Cardiac muscle cell (in vitro differentiated cells and primary cell): ENCODE measurements at regions not wholly inside any gene's neighbourhood (a gene's known extent, or its start where the extent isn't known, plus 50 kb on each side); places are given as distances from the start of the nearest gene placed in this dataset.
A peak's percentile ranks its signal among the peaks of the same experiment; 100 is the strongest.
"Not testable (repeated sequence)": the region's sequence is repeated elsewhere in the genome, so short reads cannot be mapped to it uniquely, and the experiment has no call there.

ENCODE experiments used
- DNase-seq, 2 donors: peaks; one replicate each; pipeline versions ENCODE4 v3.0.0 to v3.0.0-alpha.2; 2010 to 2017; ENCODE audit warnings: low read depth in 1 of 2, low spot score in 1 of 2
- H3K27ac ChIP-seq: fragments of 200-600 bp; sonication (generic); 2 replicates; pipeline ENCODE4 v1.5.1; 2016
- H3K27me3 ChIP-seq: fragments of 200-600 bp; sonication (generic); 2 replicates; pipeline ENCODE4 v1.6.0; 2016; ENCODE audit warnings: control low read depth
- H3K36me3 ChIP-seq: fragments of 200-600 bp; sonication (generic); 2 replicates; pipeline ENCODE4 v1.5.1; 2016; ENCODE audit warnings: control low read depth
- H3K4me1 ChIP-seq: fragments of 200-600 bp; sonication (generic); 2 replicates; pipeline ENCODE4 v1.8.1; 2017; ENCODE audit warnings: low read depth, mild to moderate bottlenecking, mixed run types
- H3K4me3 ChIP-seq: fragments of 200-600 bp; sonication (generic); 2 replicates; pipeline ENCODE4 v1.5.1; 2016; ENCODE audit warnings: mild to moderate bottlenecking
- H3K9me3 ChIP-seq: fragments of 200-600 bp; sonication (generic); 2 replicates; pipeline ENCODE4 v1.5.1; 2017; ENCODE audit warnings: low read depth, mild to moderate bottlenecking, control low read depth
- CTCF ChIP-seq: IDR thresholded peaks from 2 replicates; pipeline ENCODE4 v1.5.1; 2012; ENCODE audit warnings: low read depth, mild to moderate bottlenecking, low read length

GRCh38 chr3:159679900-159680299 is 308.7 kb upstream of the IL12A start:
- Histone ChIP-seq H3K27ac (no peak overlapping the region), H3K36me3 (no peaks in the 10 kb centered on the region), H3K9me3 (no peaks in the 10 kb centered on the region), H3K4me1 (no peaks in the 10 kb centered on the region), H3K27me3 (no peaks in the 10 kb centered on the region), H3K4me3 (no peak overlapping the region)
- no peak for DNase-seq
- TF ChIP-seq CTCF: no peak

GRCh38 chr3:159681717-159682116 is 306.9 kb upstream of the IL12A start:
- H3K4me3 ChIP-seq, H3K27ac ChIP-seq, H3K36me3 ChIP-seq, H3K9me3 ChIP-seq, H3K4me1 ChIP-seq, DNase-seq, H3K27me3 ChIP-seq: not testable (repeated sequence)

GRCh38 chr3:159685801-159686200 is 302.8 kb upstream of the IL12A start:
- Histone ChIP-seq H3K36me3 (no peaks in the 10 kb centered on the region), H3K9me3 (no peaks in the 10 kb centered on the region), H3K4me3 (no peak overlapping the region), H3K27ac (no peak overlapping the region), H3K27me3 (no peaks in the 10 kb centered on the region), H3K4me1 (no peaks in the 10 kb centered on the region)
- TF ChIP-seq CTCF: no peak
- no peak for DNase-seq

- no peaks in the 10 kb centered on the region for H3K27me3 ChIP-seq
- no peaks in the 10 kb centered on the region for H3K9me3 ChIP-seq
- TF ChIP-seq CTCF: no peak
- DNase-seq: no peak
- no peak overlapping the region for H3K4me3 ChIP-seq
- H3K27ac ChIP-seq: no peak overlapping the region
- H3K4me1 ChIP-seq: no peaks in the 10 kb centered on the region
- H3K36me3 ChIP-seq: no peaks in the 10 kb centered on the region
Measured at GRCh38 chr3:159693226-159693625, 295.4 kb upstream of the IL12A start.

GRCh38 chr3:159711560-159712333 is 276.9 kb upstream of the IL12A start:
- Histone ChIP-seq H3K27me3 (no peaks in the 10 kb centered on the region), H3K36me3 (no peaks in the 10 kb centered on the region), H3K4me3 (no peak overlapping the region), H3K9me3 (no peaks in the 10 kb centered on the region), H3K27ac (peak overlapping the region; percentile 74), H3K4me1 (peaks cover 16% of the 10 kb centered on the region)
- peak; percentile 84 to 95 for DNase-seq
- TF ChIP-seq CTCF: no peak

GRCh38 chr3:159721324-159721723 is 267.3 kb upstream of the IL12A start:
- no peaks in the 10 kb centered on the region for H3K9me3 ChIP-seq
- no peak overlapping the region for H3K4me3 ChIP-seq
- no peak overlapping the region for H3K27ac ChIP-seq
- H3K4me1 ChIP-seq: no peaks in the 10 kb centered on the region
- H3K27me3 ChIP-seq: no peaks in the 10 kb centered on the region
- no peaks in the 10 kb centered on the region for H3K36me3 ChIP-seq
- no peak for DNase-seq
- no peak for TF ChIP-seq CTCF
